ENCODE measurements at regions not wholly inside any gene's neighbourhood (a gene's known extent, or its start where the extent isn't known, plus 50 kb on each side); places are given as distances from the start of the nearest gene placed in this dataset.

DNA sequence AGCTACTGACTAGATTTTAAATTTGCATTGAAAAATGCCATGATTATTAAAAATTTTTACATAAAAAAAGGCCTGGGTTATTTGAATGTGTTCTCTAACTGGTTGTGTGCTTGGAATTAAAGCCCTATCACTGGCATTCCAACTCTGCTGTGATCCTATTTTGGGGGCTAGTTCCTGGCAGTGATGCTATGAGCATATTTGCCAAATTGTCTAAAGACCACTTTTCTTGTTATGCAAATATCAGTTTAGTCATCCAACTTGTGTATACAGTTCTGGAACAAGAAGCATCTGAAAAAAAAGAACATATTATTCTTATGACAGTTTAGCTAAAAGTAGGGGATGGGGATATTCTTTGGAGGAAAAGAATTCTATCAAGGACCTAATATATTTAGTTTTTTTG is 243.4 kb upstream of the ZNF717 start:
- TF ChIP-seq TAF1 (IDR thresholded peaks at IDR 0.05; ENCODE audit: borderline replicate concordance, low read depth, low read length) (no peak), POLR2A (IDR thresholded peaks at IDR 0.05; ENCODE audit: low read depth, low read length) (no peak), POLR2AphosphoS5 (IDR thresholded peaks at IDR 0.05; ENCODE audit: low read depth, low read length) (no peak)

Data from GM12892 (cell line).